DOHH2 (cell line): ENCODE measurements at regions not wholly inside any gene's neighbourhood (a gene's known extent, or its start where the extent isn't known, plus 50 kb on each side); places are given as distances from the start of the nearest gene placed in this dataset.

ENCODE experiments used
- CTCF ChIP-seq: fragments of 200-600 bp; sonication (generic); IDR thresholded peaks from one replicate; pipeline ENCODE4 v1.5.1; 2014; ENCODE audit warnings: antibody characterized with exemption, mild to moderate bottlenecking, low read depth, low read length; ENCODE audit not compliant: poor library complexity, severe bottlenecking
- EZH2phosphoT487 ChIP-seq: fragments of 200-600 bp; sonication (generic); IDR thresholded peaks from 2 replicates; pipeline ENCODE4 v1.6.1; 2017; ENCODE audit warnings: borderline replicate concordance, mild to moderate bottlenecking, antibody characterized with exemption, low read length, moderate library complexity, mixed read lengths

- TF ChIP-seq CTCF = no peak
- no peak for TF ChIP-seq EZH2phosphoT487
Observed at GRCh38 chr2:160906878-160907277, 253.3 kb upstream of the TANK start.
